ENCODE measurements at regions not wholly inside any gene's neighbourhood (a gene's known extent, or its start where the extent isn't known, plus 50 kb on each side); places are given as distances from the start of the nearest gene placed in this dataset.

DNA sequence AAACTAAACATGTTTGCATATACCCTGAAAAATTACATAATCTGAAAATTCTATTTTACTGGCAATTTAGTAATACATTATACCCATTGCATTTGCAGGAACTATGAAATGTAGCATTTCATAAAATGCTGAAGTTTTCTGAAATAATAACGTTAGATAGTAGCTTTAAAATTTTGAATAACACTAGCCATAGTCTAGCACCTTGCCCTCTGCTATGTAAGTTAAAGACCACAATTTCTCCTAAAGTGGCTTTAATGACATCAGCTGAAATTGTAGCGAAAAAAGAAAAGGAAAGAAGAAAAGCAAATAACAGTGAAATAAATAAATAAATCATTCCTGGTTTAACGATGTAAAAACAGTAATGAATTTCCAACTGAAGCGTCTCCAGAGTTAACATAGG, 172.8 kb upstream of the RASA1 start:
- no peak for DNase-seq (ENCODE audit: low read depth, low spot score)
- no peak overlapping the region for H3K27ac ChIP-seq

DNA sequence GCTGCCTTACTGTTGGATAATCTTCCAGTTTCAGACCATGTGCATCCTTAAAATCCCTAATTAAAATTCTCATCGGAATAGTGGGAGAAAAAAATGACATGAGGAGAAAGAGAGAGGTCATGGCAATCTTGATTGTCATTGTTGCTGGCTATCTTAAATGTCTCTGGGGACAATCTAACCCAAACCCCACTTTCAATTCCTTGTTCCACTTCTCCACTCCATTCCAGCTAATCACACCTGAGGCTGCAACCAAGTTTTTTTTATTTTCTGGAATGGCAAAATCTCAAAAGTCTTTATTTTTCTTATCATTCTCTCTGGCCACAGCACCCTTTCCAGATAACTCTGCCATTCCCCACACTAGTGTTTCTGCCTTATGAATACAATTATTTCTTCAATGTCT, 171.9 kb upstream of the RASA1 start:
- no peak for DNase-seq (ENCODE audit: low read depth, low spot score)
- H3K27ac ChIP-seq, result no peak overlapping the region

DNA sequence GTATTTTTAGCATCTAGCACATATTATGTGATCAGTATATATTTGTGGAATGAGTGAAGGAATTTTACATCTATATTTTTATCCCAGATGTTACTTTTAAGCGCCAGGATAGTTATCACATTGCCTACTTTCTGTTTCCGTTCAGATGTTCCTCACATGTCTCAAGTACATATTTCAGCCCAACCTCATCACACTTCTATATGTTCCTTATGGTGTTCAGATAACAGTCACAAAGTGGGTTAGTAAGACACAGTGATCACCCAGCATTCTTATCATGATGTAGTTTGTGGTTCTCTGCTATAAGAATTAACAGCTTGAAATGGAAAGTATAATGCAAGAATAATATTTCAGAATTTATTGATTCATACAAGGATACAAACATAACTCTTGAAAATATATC, 170.0 kb upstream of the RASA1 start:
- H3K27ac ChIP-seq, result no peak overlapping the region
- no peak for DNase-seq (ENCODE audit: low read depth, low spot score)

DNA sequence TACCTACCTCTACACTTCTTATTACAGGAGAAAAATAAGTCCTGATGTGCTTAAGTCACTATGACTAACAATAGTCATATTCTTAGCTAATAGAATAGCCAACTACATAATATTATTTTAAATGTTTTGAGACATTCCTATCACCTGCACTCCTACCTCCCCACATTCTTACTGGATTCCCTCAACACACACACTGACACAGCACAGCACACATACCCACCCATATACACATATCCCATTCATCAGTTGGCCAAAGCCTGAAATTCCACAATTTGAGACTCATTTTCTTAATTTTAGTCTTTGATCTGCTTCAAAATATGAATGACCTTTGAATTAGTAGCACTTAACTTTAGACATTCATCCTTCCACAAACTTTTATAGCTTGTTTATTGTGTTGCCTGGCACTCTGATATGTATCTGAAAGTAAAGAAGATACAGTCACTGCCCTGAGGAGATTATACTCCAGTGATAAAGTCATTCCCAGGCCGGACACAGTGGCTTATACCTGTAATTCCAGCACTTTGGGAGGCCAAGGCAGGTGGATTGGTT, 168.3 kb upstream of the RASA1 start:
- no peak for DNase-seq (ENCODE audit: low read depth, low spot score)
- H3K27ac ChIP-seq, result peak overlapping the region; percentile 62

DNA sequence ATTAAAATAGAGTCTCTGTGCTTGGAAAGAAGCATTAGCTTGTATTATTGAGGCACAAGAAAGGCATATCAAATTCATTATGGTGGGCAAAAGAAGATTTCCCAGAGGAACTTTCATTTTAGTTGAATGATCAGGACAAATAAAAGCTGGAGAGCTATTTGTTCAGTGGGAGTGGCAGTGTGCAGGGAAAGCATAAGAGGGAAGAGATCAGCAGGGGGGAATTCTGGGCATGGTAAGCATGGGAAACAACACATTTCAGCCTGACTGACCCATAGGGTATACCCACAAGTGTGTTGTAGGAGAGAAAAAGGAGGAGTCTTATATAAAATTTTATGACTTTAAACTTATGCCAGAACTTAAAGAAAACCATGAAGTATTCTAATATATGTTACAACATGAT, 167.7 kb upstream of the RASA1 start:
- peak overlapping the region; percentile 62 for H3K27ac ChIP-seq
- no peak for DNase-seq (ENCODE audit: low read depth, low spot score)

- H3K27ac ChIP-seq, result no peak overlapping the region
- no peak for DNase-seq (ENCODE audit: low read depth, low spot score)
These were observed 166.4 kb upstream of the RASA1 start for GRCh38 chr5:87101321-87101720.

DNA sequence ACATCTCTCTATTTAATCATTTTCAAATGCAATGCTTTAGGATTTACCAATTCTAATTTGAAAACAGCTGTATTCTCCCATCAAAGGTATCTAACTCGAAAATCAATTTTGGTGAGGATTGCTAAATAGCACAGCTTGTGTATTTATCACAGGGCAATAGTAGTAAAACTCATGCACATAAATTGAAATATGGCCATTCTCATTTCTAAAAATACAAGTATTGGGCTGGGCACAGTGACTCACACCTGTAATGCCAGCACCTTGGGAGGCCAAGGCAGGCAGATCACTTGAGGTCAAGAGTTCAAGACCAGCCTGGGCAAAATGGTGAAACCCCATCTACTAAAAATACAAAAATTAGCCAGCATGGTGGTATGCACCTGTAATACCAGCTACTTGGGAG, 164.8 kb upstream of the RASA1 start:
- DNase-seq (ENCODE audit: low read depth, low spot score), result no peak
- no peak overlapping the region for H3K27ac ChIP-seq

- no peak overlapping the region for H3K27ac ChIP-seq
- DNase-seq (ENCODE audit: low read depth, low spot score), result no peak
These were observed 163.9 kb upstream of the RASA1 start for GRCh38 chr5:87103616-87104287.

GRCh38 chr5:87105577-87105976, 162.1 kb upstream of the RASA1 start:
- H3K27ac ChIP-seq, result no peak overlapping the region
- DNase-seq (ENCODE audit: low read depth, low spot score), result no peak

DNA sequence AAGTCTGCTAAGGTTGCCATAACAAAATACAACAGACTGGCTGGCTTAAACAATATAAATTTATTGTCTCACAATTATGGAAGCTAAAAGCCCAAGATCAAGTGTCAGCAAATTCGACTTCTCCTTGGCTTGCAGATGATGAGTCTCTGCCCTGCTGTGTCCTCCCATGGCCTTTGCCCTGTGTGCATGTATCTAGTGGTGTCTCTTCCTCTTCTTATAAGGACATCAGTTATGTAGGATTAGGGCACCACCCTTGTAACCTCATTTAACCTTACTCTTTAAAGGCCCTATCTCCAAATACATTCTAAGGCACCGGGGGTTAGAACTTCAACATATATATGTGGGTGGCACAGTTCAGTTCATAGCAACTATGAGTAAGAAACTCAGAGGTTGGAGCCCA, 157.9 kb upstream of the RASA1 start:
- H3K27ac ChIP-seq, result no peak overlapping the region
- no peak for DNase-seq (ENCODE audit: low read depth, low spot score)

DNA sequence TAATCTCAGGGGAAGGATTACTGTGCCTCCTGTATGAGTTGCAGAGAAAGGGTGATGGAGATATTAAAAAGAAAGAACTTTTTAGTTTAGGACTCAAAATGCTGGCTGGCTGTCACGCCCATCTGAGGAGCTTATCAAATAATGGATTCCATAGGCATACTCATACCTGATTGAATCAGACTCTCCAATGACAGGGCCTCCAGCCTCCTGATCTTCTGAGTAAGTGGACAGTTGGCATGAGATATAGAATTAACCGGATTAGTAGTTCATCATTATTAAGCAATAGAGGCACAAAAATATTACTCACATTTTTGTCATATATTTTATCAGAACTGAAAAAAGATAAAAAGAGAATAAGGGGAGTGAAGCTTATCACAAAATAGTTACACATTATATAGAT, 157.0 kb upstream of the RASA1 start:
- no peak for DNase-seq (ENCODE audit: low read depth, low spot score)
- peak overlapping the region; percentile 14 for H3K27ac ChIP-seq

GRCh38 chr5:87113861-87114260, 153.8 kb upstream of the RASA1 start:
- H3K27ac ChIP-seq, result peak overlapping the region; percentile 100
- DNase-seq (ENCODE audit: low read depth, low spot score), result no peak

DNA sequence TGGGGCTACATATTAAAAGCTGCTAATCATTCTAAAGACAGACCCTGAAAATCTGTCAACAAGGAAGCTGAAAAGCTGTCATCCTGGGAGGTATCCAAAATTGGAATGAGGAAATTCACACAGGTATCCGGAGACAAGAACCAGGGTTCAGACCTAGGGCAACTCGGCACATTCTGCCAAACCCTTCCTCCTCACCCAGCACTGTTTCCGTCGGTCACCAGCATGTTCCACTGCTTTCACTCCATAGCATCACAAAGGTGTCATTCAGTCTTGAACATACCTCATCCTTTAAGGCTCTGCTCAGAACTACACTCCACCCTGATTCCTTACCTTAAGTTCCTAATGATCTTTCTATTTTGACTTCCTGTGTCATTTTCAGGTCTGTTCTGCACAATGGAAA, 153.1 kb upstream of the RASA1 start:
- peak overlapping the region; percentile 100 for H3K27ac ChIP-seq

GRCh38 chr5:87115839-87116364, 151.8 kb upstream of the RASA1 start:
- no peak for DNase-seq (ENCODE audit: low read depth, low spot score)
- peak overlapping the region; percentile 100 for H3K27ac ChIP-seq

More for the DNA sequence above, 153.1 kb upstream of the RASA1 start:
- DNase-seq (ENCODE audit: low read depth, low spot score), result no peak

DNA sequence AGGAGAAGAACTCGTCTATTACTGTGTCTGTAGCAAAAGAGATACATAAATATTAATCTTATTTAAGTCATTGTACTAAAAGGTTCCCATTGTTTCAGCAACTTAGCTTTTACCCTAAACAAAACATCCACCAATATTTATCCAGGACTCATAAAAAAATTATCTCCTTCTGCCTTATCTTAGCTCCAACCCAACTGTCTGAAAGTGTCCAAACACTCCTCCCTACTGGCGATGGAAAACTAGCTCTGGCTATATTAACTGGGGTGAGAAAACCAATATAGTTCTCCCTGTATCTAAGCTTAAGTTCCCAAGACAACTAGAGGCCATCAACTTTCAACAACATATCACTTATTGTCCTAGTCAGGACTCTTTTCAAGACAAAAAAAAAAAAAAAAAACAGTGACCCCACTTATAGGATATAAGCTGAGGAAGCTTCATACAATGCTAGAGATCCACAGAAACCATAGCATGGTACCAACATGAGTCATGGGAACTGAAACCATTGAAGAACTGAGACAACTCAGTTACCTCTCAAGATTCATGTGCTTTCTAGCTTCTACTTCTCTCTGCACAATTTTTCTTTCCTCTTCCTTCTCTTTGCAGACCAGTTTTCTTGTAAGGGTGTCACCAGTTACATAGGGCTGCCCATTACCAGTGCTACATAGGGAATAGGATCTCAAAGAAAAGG, 150.7 kb upstream of the RASA1 start:
- H3K27ac ChIP-seq, result peak overlapping the region; percentile 100
- no peak for DNase-seq (ENCODE audit: low read depth, low spot score)

GRCh38 chr5:87119588-87119987, 148.1 kb upstream of the RASA1 start:
- H3K27ac ChIP-seq, result peak overlapping the region; percentile 100
- DNase-seq (ENCODE audit: low read depth, low spot score), result no peak

DNA sequence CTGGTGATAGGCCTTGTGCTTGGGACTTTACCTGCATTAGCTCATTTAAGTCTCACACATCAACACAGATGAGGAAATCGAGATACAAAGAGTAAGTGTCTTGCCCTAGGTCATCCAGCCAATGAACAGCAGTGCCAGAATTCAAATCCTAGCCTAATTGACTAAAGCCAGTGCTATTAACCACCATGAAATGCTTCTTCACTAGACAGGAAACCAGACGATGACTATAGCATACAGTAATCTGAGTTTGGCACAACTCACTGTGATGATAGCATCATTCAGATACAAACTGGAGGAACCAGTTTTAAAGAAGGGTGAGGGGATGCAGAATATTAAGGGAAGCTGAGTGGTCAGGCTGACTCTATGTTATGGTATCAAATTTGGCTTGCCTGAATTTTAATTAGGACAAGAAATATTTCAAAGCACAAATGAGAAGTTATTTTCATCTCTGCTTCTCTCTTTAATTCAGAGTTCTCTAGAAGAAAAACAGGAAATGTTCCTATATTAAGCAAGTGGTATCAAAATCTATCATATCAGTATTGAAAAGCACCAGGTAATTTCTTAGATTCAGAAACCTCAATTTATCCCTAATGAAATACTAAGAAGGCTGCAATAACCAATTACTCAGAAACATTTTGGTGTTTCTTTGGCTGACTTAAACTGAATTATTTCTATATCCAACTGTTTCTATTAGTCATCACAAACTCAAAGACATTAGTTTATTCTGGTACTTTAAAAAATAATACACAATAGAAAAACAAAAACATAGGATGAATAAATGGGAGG, 147.0 kb upstream of the RASA1 start:
- DNase-seq (ENCODE audit: low read depth, low spot score), result peak; percentile 99
- peak overlapping the region; percentile 100 for H3K27ac ChIP-seq

DNA sequence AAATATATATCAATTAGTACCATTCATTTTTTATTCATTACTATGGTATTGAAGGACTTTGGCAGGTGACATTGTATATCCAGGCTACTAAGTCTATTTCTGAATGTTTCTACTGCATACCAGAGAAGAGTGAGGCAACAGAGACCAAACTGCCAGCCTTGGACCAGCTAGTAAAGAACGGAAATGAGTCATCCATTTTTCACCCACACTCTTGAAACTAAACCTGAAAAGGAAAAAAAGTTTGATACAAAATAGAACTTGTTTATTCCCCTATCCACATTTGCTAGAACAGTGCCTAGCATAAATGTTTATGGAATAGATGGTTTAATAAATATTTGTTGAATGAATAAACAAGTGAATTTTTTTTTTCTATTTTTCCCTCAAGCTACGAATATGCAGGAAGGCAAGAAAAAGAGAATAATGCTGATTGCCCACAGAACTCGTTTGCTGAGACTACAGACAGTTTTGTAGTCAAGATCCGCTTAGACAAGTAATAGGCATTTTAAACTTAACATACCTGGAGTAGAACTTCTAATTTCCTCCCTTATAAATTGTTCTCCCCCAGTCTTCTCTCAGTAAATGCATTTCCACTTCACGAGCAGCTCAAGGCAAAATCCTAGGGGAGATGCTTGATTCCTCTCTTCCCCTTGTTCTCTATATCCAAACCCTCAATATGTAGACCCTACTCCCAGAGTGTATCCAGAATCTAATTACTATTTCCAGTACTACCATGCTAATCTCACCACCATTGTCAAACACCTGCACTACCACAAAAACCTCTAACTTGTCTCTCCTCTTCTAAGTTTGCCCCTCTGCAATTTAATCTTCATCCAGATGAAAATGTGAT, 146.2 kb upstream of the RASA1 start:
- peak overlapping the region; percentile 100 for H3K27ac ChIP-seq
- DNase-seq (ENCODE audit: low read depth, low spot score), result no peak

- H3K27ac ChIP-seq, result peak overlapping the region; percentile 100
- no peak for DNase-seq (ENCODE audit: low read depth, low spot score)
These were observed 145.3 kb upstream of the RASA1 start for GRCh38 chr5:87122151-87122977.
